ENCODE measurements at regions not wholly inside any gene's neighbourhood (a gene's known extent, or its start where the extent isn't known, plus 50 kb on each side); places are given as distances from the start of the nearest gene placed in this dataset.
"Not testable (repeated sequence)": the region's sequence is repeated elsewhere in the genome, so short reads cannot be mapped to it uniquely, and the experiment has no call there.

DNA sequence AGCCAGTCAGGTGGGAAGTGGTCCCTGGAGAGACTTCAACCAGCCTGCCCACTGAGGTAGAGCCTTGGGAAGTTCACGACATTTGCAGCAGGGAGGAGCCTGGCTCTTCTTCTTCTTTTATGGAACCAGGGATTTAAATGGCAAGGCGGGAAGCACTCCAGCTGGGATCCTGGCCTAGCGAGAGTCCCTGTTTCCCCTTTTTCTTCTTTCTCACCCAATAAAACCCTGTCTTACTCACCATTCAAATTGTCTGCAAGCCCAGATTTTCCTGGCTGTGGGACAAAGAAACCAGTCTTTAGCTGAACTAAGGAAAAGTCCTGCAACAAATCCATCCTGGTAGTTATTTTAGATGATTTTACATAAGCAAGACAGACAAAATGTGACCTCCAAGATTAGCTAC is 503.7 kb downstream of the CDH10 start:
- ATAC-seq, result no peak
- peaks cover 3 to 29% of the 10 kb centered on the region in 2 donors for H3K9me3 Mint-ChIP-seq
- DNase-seq (ENCODE audit: low spot score in 2 of 2), result no peak

DNA sequence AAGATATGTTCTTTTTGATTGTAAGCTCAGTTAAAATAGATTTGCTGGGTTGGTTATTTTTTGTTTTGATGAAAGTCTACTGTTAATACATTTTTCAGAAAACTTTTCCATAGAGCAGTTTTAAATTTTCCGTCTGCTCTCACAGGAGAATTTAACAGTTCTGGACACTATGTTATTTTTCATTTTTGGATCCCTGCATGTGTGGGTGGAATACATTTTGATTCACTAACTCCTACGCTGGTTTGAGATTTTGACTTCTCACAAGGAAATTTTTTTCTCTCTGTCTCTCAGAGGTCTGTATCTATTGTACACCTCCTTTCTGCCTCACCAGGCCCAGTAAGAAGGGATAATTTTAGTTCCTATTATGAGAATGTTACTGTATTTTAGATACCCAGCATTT is 502.4 kb downstream of the CDH10 start:
- no peak for DNase-seq (ENCODE audit: low spot score in 2 of 2)

More for the DNA sequence above, 503.7 kb downstream of the CDH10 start:
- Mint-ChIP-seq H3K27ac (no peak overlapping the region), H3K36me3 (no peaks in the 10 kb centered on the region)

DNA sequence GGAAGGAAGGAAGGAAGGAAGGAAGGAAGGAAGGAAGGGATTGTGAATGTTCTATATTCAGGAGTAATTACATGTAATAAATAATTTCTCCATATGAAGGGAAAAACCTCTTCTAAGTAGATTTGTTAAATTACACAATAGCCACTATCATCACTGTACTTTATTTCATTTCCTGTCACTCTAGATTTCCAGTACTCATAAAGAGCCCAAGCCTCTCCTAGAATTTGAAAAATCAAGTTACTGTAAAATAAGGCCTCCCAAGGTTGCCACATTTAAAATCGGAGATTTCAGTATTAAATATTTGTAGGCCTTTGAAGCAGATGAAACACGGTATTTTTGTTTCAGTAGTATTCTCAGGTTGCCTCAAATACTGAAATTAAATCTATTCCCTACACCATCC is 499.0 kb downstream of the CDH10 start:
- peaks cover 3 to 8% of the 10 kb centered on the region in 2 donors for H3K9me3 Mint-ChIP-seq
- no peak for ATAC-seq
- no peaks in the 10 kb centered on the region for H3K36me3 Mint-ChIP-seq
- no peak overlapping the region for H3K27ac Mint-ChIP-seq
- no peak for DNase-seq (ENCODE audit: low spot score in 2 of 2)

More for the DNA sequence above, 502.4 kb downstream of the CDH10 start:
- H3K36me3 Mint-ChIP-seq, result no peaks in the 10 kb centered on the region
- no peak for ATAC-seq
- no peak overlapping the region for H3K27ac Mint-ChIP-seq
- H3K9me3 Mint-ChIP-seq, result peaks cover 3 to 25% of the 10 kb centered on the region in 2 donors

DNA sequence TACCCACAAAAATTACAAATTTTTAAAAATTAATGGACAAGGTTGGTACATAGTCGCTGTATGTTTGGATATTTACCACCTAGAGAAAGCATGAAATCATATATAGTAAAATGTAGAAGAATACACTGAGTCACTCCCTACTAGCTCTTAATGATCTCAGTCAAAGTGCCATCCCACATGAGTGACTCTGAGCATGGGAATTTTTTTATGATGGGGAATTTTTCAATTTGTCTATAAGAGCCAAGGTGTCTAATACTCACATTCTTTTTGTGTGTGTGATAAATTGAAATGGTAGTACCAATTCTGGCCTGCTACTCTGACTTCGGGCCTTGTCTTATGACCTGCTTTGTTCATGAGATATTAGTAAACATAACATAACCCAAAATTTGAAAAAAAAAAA is 483.2 kb downstream of the CDH10 start:
- H3K9me3 Mint-ChIP-seq, result peaks cover 17 to 26% of the 10 kb centered on the region in 2 donors
- H3K27ac Mint-ChIP-seq, result no peak overlapping the region
- H3K36me3 Mint-ChIP-seq, result no peaks in the 10 kb centered on the region
- no peak for DNase-seq (ENCODE audit: low spot score in 2 of 2)
- no peak for ATAC-seq

DNA sequence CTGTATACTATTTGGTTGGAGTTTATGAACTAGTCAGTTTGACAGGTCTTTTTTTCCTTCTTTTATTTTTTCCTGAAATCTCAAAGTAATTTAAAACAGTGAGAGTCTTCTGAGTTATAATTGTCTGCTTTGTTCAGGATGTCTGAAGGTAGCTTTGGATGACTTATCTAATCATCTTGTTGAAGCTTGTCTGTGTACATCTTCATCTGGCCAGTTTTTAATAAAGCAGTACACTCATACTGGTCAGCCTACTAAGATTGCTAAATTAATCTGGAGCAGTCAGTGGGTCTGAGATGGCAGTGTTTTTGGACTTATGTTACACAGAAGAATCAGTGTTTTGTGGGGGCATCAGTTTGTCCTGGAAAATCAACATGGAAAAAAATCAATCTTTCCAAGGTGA is 482.4 kb downstream of the CDH10 start:
- ATAC-seq (no peak), DNase-seq (ENCODE audit: low spot score in 2 of 2) (no peak)
- Mint-ChIP-seq H3K9me3 (peaks cover 13 to 23% of the 10 kb centered on the region in 2 donors), H3K27ac (no peak overlapping the region), H3K36me3 (no peaks in the 10 kb centered on the region)

DNA sequence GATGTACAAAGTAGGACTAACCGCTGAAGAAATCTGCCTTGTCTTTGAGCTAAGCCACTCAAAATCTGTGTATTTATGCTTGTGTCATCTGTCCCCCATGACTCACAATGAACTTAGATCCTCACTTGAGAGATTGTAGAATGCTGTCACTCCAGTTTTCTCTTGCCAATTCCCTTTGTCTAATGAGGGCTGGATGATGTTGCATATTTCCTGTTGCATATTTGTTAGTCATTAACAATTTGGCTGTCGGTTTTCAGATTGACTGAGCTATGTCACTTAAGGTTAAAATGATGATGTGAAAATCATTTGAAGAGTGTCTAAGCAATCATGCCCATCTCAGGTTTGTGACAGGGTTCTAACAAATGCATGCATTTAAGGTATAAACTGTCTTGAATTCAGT is 481.7 kb downstream of the CDH10 start:
- ATAC-seq, result no peak
- H3K9me3 Mint-ChIP-seq, result peaks cover 19 to 30% of the 10 kb centered on the region in 2 donors
- DNase-seq (ENCODE audit: low spot score in 2 of 2), result no peak
- H3K36me3 Mint-ChIP-seq, result no peaks in the 10 kb centered on the region
- H3K27ac Mint-ChIP-seq, result no peak overlapping the region

DNA sequence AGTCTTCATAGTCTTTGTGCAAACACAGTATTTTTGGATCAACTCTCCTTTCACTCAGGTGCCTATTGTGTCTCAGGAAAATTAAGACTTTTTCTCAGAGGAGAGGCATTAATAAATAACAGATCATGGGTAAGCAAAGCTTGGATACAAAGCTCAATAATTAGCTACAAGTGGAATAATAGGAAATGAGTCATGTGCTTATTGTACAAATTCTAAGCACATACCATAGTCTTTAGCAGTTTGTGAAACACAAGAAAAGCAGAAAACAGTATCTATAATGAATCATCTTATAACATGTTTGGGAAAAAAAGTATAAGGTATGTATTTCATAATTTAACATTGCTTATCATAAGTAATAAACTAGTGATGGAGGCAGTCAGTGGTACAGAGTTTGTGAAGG is 477.0 kb downstream of the CDH10 start:
- no peak for ATAC-seq
- Mint-ChIP-seq H3K27ac (no peak overlapping the region), H3K36me3 (no peaks in the 10 kb centered on the region), H3K9me3 (peaks cover 14 to 30% of the 10 kb centered on the region in 2 donors)
- no peak for DNase-seq (ENCODE audit: low spot score in 2 of 2)

DNA sequence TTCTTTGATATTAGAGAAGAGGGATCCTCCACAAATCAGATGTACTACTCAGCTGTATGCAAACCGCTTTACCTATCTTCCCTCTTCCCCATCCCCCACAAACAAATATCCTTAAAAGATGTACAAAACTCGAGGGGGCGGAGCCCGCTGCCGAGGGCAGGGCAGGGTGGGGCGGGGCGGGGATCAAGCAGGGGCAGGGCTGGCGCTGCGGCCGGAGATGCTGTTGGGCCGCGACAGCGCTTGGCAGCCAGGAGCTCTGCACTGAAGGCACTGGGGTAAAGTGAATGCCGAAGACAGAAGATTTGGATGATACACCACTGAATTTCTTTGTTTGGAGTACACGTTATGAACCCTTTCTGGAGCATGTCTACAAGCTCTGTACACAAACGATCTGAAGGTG is 474.8 kb downstream of the CDH10 start:
- Mint-ChIP-seq H3K36me3 (no peaks in the 10 kb centered on the region), H3K27ac (no peak overlapping the region), H3K9me3 (peaks cover 14 to 26% of the 10 kb centered on the region in 2 donors)
- ATAC-seq, result no peak
- DNase-seq (ENCODE audit: low spot score in 2 of 2), result no peak

DNA sequence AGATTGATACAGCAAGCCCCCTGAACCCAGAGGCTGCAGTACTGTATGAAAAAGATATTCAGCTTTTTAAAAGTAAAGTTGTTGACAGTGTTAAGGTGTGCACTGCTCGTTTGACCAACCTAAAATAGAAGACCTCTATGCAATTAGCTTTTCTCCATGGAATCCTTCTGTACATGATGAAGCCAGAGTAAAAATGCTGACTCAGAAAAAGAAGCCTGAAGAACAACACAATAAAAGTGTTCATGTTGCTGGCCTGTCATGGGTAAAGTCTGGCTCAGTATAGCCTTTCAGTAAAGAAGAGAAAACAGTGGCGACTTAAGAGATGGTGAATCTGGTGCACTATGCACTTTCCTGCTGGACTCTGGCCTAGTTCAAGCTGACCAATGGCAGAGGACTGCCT is 473.8 kb downstream of the CDH10 start:
- not testable (repeated sequence) for H3K27ac Mint-ChIP-seq; ATAC-seq; DNase-seq (ENCODE audit: low spot score in 2 of 2); H3K36me3 Mint-ChIP-seq
- peaks cover 14 to 23% of the 10 kb centered on the region in 2 donors for H3K9me3 Mint-ChIP-seq

DNA sequence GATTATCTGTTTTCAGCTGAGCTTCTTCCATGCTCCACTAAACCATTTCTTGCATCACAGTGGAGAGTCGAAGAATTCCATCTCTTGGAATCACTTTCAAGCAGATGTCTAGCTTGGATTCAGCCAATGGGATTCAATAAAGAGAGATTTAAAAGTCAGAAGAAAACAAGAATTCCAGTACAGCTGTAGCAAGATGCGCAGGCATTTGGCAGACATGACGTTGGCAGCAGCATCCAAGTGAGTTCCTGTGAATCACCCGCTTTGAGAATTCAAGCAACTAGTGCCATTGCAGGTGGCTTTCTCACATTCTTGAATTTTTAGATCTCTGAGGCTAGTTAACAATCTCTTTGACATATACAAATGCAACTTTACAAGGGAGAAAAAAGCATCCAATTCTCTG is 467.0 kb downstream of the CDH10 start:
- Mint-ChIP-seq H3K9me3 (peaks cover 4 to 8% of the 10 kb centered on the region in 2 donors), H3K36me3 (no peaks in the 10 kb centered on the region), H3K27ac (no peak overlapping the region)
- DNase-seq (ENCODE audit: low spot score in 2 of 2), result no peak
- ATAC-seq, result no peak

DNA sequence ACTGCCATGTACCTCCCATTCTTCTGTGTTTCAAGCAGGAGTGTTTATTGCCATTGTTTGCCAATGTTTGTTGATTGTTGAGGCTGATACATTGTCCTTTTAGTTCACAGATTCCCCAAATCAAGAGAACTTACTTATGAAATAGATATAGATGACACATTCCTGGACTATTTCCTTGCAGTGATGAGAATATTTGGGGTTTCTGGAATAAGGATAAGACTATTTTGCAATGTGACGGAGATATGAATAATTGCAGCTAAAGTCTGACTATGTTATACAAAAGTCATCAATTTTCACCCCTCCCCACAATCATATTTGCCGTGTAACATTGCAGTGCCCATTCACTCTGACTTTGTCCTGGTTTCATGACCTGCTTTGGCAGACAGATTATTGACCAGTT is 460.8 kb downstream of the CDH10 start:
- peaks cover 15 to 19% of the 10 kb centered on the region in 2 donors for H3K9me3 Mint-ChIP-seq
- H3K36me3 Mint-ChIP-seq, result no peaks in the 10 kb centered on the region
- H3K27ac Mint-ChIP-seq, result no peak overlapping the region
- DNase-seq (ENCODE audit: low spot score in 2 of 2) (no peak), ATAC-seq (no peak)

DNA sequence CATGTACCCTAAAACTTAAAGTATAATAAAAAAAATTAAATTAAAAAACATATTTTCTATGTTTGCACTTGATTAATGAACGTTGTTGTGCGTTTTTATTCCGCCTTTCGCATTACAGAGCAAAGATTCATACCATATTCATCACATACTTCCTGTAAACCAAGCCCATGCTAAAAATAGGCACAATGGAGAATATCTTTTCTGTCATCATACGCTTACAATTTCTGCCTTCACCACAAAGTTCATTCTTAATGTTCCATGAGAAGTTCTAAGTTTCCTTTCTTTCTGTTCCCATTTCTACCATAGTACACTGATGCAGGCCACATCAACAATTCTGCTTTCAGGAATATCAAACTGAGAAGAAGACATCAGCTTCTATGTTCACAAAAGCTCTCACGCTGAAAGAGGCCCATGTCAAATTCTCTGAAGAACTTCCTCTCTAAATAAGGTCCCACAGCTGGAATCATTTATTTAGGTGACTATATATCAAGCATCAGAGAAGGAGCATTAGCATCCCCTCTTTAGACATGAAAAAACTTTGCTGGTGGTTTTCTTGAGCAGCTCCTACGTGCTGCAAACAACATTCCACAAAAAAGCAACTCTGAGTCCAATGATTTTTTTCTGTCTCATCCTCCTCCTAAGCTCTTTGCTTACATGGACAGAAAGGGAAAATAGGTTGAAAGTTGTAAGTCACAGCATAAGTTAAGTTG is 456.4 kb downstream of the CDH10 start:
- DNase-seq (ENCODE audit: low spot score in 2 of 2) (no peak), ATAC-seq (no peak)
- Mint-ChIP-seq H3K9me3 (peaks cover 15 to 17% of the 10 kb centered on the region in 2 donors), H3K27ac (no peak overlapping the region), H3K36me3 (no peaks in the 10 kb centered on the region)

DNA sequence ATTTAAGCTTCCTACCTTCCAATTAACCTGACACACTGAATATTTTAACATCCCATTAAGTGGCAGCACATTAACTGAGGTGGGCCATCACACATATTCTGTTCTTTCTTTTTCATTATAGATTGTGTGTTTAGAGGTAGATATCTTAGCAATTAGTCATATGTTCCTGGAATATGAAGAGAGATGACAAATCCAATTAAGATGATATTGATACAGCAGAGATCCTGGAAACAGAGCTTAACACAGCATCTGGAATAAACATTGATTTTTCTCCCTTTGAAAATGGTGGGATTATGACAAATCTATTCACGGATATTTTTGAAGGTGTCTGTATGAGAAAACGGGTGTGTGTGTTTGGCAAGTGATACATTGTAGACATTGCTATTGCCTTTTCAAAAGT is 448.0 kb downstream of the CDH10 start:
- Mint-ChIP-seq H3K27ac (no peak overlapping the region), H3K36me3 (peaks cover 0 to 5% of the 10 kb centered on the region in 2 donors), H3K9me3 (peaks cover 18 to 23% of the 10 kb centered on the region in 2 donors)
- DNase-seq (ENCODE audit: low spot score in 2 of 2) (no peak), ATAC-seq (no peak)

DNA sequence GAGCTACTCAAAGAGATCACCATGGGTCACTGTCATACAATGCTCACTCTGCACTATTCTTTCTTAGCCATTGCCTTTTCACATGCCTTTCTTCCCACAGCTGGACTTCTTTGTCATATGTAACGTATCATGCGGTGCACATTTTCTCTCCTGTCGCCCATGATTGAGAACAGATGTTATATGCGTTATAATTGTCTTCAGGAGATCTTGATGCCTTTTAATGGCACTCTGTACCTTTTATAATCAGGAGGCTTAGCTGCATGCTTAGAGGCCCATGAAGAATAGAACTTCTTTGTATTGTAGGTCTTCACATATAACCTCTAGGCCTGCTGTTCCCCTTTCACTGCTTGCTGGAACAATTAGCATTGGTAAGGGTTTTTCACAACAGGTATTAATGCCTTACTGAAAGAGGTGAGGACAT is 436.1 kb downstream of the CDH10 start:
- DNase-seq (ENCODE audit: low spot score in 2 of 2) (no peak), ATAC-seq (no peak)
- Mint-ChIP-seq H3K9me3 (peaks cover 24 to 30% of the 10 kb centered on the region in 2 donors), H3K36me3 (peaks cover 0 to 4% of the 10 kb centered on the region in 2 donors), H3K27ac (no peak overlapping the region)

DNA sequence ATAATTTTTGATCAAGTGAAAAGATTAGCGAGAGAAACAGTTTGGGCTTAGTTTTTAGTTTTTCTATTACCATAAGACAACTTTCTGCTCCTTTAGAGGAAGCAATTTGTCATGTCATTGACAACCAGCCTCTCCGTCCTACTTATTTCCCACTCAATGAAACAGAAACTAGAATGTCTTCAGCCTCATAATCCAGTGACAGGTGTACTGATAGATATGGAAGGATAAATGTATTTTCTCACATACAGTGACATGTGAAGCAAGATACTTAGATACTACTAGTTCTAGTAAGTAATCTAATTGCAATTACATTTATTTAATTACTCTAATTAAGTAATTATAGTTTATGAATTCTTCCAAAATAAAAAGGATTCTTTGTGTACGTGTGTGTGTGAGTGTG is 429.7 kb downstream of the CDH10 start:
- Mint-ChIP-seq H3K9me3 (peaks cover 12% of the 10 kb centered on the region in 2 donors), H3K36me3 (no peaks in the 10 kb centered on the region), H3K27ac (no peak overlapping the region)
- no peak for ATAC-seq
- DNase-seq (ENCODE audit: low spot score in 2 of 2), result no peak

DNA sequence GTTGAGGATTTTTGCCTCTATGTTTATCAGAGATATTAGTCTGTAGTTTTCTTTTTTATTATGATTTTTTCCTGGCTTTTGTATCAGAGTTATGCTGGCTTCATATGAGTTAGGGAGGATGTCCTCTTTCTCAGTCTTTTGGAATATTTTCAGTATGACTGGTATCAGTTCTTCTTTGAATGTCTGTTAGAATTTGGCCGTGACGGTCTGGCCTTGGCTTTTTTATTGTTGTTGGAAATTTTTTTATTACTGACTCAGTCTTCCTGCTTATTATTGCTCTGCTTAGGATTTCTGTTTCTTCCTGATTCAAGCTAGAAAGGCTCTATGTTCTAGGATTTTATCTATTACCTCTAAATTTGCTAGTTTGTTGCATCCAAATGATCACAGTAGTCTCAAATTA is 421.9 kb downstream of the CDH10 start:
- Mint-ChIP-seq H3K9me3 (peaks cover 25 to 30% of the 10 kb centered on the region in 2 donors), H3K27ac (no peak overlapping the region), H3K36me3 (peaks cover 0 to 9% of the 10 kb centered on the region in 2 donors)
- no peak for ATAC-seq
- no peak for DNase-seq (ENCODE audit: low spot score in 2 of 2)

DNA sequence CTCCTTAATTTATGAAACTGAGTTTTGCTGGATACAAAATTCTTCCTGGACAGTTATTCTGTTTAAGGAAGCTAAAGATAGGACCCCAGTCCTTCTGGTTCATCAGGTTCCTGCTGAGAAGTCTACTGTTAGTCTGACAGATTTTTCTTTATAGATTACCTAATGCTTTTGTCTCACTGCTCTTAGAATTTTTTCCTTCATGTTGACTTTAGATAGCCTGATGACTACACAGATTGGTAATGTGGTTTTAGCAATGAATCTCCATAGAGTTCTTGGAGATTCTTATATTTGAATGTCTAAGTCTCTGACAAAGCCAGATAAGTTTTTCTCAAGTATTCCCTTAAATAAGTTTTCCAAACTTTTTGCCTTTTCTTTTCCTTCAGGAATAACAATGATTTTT is 419.7 kb downstream of the CDH10 start:
- Mint-ChIP-seq H3K27ac (no peak overlapping the region), H3K9me3 (peaks cover 24 to 27% of the 10 kb centered on the region in 2 donors), H3K36me3 (peaks cover 0 to 13% of the 10 kb centered on the region in 2 donors)
- DNase-seq (ENCODE audit: low spot score in 2 of 2), result no peak
- no peak for ATAC-seq

DNA sequence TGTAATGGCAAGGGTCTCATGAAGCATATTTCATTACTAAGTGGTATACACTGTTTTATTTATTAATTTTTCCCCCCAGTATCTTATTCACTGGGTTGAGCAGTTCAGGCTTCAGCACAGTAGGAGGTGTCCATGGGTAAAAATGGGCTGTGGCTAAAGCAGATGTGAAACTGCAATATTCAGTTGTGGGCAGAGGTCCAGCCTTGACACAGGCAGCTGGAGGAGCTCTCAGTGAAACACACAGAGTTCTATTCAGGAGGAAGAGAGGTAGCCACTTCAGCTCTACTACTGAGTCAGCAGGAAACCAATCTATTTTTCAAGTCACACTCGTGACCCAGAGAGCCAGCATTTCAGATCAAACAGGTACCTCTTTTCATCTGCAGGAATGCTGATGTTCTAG is 418.3 kb downstream of the CDH10 start:
- no peak overlapping the region for H3K27ac Mint-ChIP-seq
- DNase-seq (ENCODE audit: low spot score in 2 of 2) (no peak), ATAC-seq (no peak)
- peaks cover 0 to 8% of the 10 kb centered on the region in 2 donors for H3K36me3 Mint-ChIP-seq
- peaks cover 23% of the 10 kb centered on the region in 2 donors for H3K9me3 Mint-ChIP-seq

Measured in activated naive CD4-positive, alpha-beta T cell treated with anti-CD3 and anti-CD28 coated beads, Interleukin-2, amount 50 U/mL, for 72 hours (primary cell).